NCI-H1417 treated with DMSO at 0.1 percent for 48 hours (cell line): ENCODE measurements at regions not wholly inside any gene's neighbourhood (a gene's known extent, or its start where the extent isn't known, plus 50 kb on each side); places are given as distances from the start of the nearest gene placed in this dataset.

ENCODE experiments used
- DNase-seq: peaks from one replicate; lab custom pipeline; 2025; lab: John Stamatoyannopoulos, UW

DNA sequence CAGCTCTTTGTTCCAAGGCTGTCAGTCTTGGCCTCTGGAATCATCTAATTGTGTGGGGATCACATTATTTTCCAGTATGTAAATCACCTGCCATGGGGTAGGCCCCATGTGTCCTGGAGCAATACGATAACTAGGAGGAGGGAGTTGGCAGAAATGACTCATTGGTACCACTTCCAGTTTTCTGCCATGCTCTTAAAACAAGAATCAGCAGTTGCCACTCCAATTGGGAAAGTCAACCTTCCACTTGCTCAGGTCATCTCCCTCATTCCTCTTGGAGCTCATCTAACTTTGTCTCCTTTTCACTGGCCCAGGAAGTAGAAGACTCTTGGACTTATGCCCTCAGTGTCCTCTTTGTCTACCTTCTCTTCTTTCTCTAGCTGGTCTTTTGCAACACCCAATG, 487.0 kb downstream of the SLC4A3 start:
- no peak for DNase-seq

DNA sequence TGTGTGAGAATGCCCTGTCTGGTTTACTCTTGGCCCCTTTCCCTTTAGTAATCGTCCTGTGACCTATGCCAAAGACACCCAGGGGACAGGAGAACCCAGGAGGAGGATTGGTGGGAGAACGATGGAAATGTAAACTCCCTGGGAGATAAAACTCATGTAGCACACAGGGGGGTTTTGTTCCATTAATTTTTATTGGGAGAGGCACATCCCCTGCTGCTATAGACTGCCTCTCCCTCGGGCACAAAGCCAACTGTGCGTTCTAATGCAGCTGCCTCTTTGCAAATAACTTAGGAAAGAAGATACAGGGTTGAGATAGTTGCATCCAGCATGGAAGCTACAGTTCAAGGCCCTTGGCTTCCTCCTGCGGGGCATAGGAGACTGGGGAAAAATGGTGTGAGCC, 489.6 kb downstream of the SLC4A3 start:
- DNase-seq: no peak

DNA sequence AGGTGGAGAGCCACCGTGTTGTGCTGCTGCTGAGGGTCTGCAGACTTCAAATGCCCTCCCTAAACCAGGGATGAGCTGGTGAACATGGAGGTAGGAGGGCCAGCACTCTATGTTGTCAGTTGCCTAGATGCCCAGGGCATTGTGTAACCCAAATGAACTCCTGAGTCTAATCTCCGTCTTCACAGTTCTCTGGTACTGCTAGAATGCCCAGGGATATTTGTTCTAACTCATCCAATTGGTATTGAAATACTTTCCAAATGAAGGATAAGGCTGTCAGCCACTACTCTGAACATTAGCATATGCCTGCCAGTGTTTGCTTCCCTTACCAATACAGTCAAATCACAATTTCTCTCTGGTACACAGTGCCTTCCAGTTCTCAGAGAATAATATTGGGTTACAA, 492.6 kb downstream of the SLC4A3 start:
- DNase-seq: no peak

DNA sequence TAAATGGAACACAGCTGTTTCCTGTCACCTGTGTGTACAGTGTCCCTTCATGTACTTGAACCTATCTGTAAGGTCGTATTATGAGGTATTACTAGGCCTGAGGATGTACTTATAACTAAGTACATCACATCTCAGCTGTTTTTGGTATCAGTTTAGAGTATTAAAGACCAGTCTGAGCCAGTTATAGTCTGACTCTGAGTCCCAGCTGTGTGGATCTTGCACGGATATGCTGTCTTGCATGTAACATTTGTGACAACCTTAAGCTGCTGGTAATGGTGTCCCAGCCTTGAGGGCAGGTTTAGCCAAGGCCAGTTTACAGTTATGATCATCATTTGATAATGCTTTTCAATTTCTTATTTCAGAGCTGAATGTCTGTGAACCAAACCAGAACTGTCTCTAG, 496.3 kb downstream of the SLC4A3 start:
- DNase-seq: no peak

DNA sequence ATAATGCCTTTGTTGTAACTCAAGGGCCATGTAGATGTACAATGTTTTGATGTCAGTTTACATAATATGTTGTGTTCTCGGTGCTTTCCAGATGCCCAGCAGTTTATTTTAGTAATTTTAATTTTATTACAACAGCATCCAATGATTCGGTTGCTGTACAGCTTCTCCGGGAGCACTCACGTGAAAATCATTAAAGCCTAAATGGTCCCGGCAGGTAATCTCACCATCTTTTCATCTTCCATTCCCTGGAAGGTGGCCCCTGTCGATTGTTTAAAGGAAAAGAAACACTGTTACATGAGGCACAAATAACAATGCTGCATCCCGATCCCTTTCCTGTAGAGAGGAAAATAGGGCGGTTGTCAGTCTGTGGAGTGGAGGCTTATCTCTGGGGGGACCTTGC, 498.1 kb downstream of the SLC4A3 start:
- DNase-seq: no peak

DNA sequence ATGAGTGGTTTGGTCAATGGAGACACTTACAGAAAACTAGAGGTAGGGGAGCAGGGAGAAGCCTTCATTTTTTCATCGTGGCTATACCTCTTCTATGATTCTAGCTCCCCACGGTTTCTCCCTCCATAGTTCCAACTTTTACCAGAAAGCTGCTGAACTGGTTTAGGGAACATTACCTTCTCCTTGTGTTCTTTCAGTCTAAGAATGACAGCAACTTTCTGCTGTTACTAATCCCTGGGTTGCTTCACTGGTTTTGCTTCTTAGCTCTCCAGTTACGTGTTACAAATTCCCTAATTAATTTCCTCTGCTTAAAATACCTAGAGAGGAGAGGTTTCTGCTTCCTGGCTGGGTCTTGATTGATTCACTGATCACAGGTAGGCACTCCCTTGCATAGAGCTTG, 499.9 kb downstream of the SLC4A3 start:
- DNase-seq: no peak

DNA sequence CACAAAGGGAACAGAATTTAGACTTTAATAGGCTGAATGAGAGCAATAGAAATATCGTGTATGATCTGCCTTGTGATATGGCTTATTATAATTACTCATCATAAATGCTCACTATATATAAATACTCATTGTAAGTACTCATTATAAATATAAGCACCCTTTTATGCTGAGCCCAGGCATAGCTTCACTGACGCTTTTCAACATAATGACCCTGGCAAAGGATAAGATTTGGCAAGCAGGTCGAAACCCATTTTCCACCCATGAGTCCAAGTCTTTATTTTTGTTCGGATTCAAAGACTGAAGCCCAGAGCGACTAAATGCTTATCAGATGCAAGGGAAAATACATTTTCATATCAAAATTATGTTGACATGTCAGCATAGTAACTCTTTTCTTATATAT, 500.4 kb downstream of the SLC4A3 start:
- no peak for DNase-seq

DNA sequence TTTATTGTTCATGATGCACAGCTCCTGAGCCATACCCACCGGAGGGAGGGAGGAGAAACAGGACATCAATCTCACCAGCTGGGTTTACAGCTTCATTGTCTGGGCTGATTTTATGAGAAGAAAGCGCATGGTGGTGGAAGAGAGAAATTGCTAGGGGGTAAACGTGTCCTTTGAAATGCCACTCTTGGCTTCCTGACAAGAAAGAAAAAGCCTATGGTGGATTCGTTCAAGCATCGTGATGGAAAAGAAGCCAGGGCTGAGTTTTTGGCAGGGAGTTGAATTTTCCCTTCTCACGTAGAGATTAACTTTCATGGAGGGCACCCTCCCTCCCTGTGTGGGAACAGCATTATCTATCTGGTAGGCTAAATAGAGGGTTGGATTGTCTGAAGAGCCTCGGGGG, 502.0 kb downstream of the SLC4A3 start:
- DNase-seq: no peak

DNA sequence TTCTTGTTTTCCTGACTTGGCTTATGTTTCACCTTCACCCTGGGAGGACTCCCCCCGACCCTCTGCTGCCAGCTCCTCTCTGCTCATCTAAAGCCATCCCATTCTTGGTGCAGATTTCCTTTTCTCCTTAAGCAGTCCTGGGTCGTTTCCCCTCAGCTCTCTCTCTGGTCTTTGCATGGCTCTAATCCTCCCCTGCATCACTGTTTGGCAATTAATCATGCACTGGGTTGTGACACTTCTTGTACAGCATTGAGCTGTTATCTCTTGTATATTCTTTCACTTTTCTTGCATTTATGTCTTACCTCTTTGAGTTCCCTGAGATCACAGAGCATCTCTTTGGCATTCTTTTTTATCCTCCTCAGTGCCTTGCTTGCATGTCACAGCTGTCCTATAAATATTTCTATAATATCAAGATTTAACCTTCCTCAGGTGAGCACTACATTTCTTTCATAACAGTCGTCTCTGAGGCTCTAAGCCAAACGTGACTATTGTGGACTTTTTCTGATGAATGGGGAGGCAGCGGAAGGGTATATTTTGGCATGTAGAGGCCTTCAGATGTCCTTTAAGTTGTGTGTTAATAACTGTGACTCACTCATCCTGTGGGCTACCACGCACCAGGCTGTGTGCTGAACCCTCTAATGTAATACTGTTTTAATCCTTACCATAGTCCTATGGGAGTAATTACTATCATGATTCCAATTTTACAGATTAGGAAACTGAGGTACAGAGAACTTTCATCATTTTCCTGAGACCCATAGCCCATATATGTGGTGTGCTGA, 507.5 kb downstream of the SLC4A3 start:
- no peak for DNase-seq

DNA sequence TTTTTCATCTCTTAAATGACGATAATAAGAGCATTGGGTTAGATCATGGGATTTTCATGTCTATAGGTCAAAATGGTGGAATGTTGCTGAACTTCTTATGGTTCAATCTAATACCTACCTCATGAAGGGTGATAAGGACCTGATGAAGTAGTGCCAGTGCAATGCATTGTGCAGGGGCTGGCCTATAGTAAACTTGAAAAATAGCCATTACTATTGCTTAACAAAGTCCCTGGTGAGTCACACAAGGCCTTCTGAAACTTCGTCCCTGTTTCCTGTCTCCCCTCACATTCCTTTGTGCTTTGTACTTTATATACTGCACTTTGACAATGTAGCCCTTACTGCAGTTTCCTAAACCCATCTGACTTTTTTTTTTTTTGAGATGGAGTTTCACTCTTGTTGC, 515.9 kb downstream of the SLC4A3 start:
- no peak for DNase-seq

DNA sequence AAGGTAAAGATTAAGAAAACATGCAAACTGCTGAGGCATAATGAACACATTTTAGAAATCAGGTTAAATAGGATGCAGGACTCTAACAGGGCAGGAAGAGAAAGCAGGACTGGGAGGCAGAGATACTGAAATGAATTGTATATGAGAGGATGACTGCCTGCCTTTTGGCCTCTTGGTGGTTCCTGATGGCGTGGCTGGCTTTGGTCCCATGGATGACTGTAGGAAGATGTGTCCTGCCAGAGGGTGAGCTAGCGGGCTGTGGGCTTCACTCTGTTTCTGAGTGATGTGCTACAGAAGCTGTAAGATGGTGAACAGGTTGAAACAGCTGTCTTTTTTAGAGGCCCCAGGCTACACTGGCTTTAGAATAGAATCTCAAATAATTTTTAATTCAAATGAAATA, 517.0 kb downstream of the SLC4A3 start:
- no peak for DNase-seq

DNA sequence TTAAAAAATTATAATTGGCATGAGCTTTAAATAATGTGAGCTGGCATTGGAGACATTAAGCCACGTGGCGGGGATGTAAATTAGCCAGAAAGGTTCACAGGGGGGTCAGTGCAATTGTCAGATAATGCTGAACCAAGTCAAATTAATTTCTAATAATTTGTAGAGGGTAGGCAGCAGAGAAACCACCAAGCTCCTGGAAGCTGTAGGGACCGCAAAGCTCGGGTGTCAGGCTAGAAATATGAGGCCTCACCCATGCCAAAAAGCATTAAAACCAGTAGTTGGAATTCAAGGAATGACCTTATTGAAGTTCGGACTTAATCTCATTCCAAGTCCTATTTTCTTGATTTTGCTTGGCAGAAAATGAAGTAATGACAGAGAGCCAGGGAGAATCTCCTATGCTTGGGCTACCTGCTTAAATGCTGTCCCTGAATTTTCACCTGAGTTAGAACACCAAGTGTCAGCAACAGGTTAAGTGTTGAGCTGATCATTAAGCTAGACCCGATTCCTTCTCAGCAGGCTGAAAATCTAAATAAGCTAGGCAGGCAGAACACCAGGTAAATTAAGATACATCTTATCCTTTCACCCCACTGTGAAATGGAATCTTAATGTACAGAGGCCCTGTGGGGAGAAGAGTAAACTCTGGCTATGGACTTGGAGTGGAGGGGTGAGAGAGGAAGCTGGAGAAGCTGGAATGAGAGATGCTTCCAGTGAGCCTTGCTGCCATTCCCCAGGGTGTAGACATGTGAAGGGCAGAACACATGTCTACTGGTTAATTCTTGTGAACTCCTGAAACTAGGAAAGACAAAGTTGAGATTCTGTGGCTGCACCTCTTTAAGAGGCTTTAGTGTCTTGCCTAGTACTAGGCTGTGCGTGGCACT, 520.0 kb downstream of the SLC4A3 start:
- DNase-seq: no peak

DNA sequence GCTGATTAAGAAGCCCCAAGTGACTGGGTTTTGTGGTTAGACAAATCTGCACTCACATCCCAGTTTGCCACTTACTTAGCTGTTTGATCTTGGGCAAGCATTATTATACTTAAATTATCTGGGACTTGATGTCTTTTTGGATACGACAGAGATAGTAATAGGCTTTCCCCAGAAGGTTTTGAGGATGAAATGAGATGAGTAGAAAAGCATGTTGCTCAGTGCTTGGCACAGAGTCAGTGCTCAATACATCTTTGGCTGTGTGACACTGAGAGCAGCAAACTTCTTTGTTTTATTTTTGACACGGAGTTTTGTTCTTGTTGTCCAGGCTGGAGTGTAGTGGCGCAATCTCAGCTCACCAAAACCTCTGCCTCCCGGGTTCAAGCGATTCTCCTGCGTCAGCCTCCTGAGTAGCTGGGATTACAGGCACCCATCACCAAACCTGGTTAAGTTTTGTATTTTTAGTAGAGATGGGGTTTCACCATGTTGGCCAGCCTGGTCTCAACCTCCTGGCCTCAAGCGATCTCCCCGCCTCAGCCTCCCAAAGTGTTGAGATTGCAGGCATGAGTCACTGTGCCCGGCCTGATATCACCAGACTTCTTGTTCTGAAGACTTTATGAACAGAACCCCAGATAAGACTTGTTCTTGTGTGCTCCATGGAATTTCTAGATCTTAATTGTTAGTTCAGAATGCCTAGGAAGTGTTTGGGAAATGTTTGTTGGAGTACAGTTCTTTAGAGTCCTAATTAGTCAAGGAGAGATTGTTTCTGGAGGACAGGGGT, 521.2 kb downstream of the SLC4A3 start:
- DNase-seq: no peak

DNA sequence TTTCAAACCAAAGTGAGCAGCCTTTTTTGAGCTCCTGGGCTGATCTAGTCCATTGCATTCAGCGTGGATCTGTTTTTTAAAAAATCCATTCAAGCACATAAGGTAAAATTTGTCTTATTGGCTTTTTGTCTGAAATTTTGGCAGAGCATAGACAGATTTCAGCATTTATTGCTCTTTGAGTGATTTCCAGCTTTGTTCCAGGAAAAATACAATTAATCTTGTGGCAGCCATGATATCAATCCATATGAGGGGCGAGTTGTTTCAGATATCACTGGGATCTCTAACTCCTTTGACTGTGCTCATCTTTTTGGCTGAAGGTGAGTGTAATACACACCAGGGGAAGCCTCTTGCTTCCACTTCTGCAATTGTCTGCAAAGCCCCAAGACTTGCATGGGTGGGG, 523.9 kb downstream of the SLC4A3 start:
- DNase-seq: no peak

DNA sequence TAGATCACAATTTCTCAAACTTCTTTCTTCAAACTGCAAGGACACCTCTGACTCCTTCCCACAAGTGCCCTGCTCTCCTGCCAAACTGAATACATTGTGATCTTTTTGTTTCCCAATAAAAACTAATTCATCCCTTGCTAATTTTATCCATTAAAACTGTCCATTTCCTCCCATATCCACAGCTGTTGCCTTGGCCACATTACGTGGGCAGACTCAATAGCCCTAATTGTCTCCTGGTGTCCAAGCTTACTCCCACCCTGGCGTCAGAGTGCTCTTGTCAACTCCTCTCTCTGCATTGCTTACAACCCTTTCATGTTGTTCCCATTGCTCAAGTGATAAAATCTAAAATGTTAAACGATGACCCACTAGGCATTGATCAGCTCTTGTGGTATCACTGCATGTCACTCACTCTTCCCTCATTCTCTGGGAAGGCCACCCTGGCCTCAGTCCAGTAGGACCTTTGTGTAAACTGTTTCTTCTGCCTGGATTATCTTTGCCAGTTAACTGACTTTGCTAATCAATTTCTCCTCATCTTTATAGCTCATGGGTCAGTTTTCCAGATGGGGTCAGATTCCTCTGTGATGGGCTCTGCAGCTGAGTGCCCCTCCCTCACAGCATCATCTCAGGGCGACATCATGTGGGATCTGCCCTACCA, 525.0 kb downstream of the SLC4A3 start:
- no peak for DNase-seq

DNA sequence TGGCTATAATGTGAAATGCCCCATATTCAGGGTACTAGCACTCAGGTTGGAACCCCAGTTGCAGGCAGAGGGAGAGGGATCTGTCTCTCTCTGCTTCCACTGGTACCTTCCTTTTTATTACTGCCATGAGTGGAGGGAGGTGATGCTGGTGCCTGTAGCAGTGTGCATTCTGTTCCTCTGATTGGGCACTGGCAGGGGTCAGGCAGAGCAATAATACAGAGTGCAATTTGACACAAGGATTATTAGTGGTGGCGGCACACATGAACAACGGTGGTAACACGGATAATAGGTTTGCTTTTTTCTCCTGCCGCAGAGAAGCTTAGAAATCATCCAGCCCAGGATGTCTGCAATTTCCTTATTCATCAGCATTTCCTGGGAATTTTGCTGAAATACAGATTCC, 525.7 kb downstream of the SLC4A3 start:
- no peak for DNase-seq

DNA sequence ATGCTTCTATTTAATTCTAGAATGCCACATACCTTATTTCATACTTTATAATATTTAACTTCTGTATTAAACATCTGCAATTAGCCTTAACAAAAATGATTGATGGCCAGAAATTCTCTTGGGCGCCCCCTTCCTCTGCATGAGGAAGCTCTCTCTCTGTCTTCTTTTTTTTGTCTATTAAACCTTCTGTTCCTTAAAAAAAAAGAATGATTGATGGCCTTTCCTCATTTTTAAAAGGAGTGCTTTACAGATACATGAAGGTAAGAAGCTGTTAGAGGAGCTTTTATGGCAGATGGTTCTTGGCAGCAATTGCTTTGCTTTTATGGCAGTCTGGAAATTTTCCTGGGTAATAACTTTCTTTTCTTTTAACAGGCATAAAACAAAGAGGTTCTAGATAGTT, 526.9 kb downstream of the SLC4A3 start:
- no peak for DNase-seq

DNA sequence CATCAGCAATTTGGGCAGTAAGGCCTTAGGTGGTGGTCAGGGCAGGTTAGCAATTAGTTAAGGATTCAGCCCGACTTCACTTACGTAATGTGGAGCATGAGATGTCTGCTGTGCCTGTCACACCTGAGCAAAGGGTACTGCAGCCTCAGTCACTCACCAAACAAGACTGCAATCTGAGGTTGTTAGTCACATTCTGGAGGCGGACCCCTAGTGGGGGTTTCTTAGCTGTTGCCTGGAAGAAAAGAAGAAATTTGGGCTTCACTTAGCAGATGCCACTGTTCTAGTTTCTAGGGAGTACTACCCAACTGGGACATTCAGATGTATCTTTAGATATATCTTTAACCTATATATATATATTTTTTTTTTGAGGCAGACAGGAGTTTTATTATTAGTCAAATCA, 529.9 kb downstream of the SLC4A3 start:
- DNase-seq: no peak

DNA sequence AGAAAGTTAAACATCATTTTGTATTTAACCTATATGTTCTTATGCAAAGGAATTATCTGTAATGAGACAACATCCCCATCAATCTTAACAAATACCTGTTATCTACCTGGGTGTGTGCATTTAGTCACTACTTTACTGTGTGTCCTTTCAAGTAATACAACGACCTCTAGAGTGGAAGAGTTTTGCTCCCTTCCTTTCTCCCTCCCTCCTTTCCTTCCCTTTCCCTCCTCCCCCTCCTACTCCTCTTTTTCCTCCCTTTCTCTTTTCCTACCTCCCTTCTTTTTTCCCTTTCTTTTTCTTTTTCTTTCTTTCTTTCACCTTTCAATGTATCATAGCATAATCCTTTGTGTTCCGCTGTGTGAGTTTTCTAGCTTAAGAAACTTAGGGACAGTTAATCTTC, 532.3 kb downstream of the SLC4A3 start:
- DNase-seq: no peak

DNA sequence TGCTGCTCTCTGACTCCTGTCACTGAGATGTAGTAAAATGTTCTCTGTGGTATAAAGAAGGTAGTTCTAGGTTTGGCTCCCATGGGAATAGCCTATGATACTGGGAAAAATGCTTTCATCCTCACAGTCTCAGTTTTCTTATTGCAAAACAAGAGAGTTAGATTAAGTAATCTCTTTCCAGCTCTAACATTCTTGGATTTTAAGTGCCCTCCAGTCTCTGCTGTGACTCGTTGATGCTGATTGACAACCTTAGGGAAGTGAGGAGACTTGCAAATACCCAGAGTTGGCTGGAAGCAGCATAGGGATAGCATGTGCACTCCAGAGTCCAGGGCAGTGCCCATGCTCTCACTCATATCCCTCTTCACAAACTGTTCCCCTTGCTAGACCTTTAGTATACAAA, 534.9 kb downstream of the SLC4A3 start:
- DNase-seq: no peak

DNA sequence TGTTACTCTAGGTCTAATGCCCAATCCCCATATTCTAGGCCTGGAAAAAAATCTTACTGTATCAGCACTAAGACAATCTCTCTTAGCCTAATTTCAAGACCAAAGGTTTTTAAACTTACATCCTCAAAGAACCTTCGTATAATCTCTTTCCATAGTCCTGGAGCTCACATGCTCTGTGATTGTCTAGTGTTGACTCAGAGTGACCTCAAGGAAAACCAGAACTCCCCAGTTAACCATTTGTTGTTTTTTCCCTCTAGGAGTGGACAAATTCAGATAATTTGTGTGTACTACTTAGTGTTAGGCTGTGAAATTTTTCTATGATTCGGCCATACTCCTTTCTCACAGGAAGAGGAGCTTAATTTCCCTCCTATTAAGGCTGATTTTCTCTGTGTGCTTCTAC, 536.1 kb downstream of the SLC4A3 start:
- DNase-seq: no peak

DNA sequence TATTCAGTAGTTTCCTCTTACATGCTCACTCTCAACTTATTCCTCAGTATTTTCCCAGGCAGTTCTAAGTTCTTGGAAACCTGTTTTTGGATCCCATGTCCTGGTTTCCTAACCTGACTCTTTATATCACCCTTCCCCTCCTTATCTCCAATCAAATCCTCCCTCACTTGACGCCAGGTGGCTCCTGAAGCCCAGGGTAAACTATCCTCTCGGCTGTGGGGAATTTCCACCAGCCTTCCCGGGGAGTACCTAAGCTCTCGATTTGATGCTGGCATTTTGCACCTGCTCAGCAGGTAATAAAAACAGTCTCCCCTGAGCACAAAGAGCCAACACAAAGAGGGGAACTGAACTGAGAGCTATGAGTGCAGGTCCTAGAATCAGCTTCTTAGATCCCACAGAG, 538.0 kb downstream of the SLC4A3 start:
- peak; percentile 22 for DNase-seq
